ENCODE measurements at regions not wholly inside any gene's neighbourhood (a gene's known extent, or its start where the extent isn't known, plus 50 kb on each side); places are given as distances from the start of the nearest gene placed in this dataset.

DNA sequence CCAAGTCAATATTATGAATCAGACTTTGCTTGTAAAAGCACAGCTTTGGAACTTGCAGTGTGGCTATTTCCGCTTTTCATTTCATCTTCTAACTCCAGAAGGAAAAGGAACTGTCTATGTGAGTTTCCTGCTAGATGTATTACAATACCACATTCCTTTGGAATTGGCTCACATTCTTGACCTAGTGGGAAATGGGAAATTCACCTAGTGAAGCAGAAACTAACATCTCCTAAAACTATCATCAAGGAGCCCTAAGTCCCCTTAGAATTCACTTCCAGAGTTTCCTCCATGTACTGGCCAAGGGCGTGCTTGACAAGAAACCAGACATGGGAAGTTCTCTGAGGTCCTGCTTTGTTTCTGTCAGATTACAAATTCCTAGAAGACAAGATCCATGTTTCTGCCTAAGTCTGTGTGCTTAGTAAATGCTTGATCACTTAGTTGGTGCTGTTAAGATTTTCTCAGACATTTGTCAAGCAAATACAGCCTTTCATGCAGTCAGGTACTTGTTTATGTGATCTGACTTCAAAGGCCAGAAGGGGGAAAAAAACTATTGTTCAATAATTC, 275.7 kb upstream of the FN1 start:
- no peak for DNase-seq

DNA sequence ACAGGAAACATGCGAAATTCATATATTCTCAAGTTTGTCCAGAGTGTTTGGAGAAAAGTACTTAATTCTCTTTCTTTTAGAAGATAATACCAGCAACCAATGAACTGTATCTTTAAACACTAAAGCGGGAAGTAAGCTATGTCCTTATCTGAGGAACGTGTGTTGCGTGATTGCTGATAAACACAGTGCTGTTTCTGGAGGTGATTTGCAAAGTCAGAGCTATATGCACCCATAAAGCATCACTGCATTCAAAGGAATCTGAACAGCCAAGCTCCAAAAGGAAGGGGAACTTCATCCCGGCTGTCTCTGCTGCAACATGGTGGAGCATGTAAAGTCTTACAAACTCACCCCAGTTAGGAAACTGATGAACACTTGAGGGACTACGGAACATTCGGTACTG, 271.7 kb upstream of the FN1 start:
- DNase-seq = no peak

DNA sequence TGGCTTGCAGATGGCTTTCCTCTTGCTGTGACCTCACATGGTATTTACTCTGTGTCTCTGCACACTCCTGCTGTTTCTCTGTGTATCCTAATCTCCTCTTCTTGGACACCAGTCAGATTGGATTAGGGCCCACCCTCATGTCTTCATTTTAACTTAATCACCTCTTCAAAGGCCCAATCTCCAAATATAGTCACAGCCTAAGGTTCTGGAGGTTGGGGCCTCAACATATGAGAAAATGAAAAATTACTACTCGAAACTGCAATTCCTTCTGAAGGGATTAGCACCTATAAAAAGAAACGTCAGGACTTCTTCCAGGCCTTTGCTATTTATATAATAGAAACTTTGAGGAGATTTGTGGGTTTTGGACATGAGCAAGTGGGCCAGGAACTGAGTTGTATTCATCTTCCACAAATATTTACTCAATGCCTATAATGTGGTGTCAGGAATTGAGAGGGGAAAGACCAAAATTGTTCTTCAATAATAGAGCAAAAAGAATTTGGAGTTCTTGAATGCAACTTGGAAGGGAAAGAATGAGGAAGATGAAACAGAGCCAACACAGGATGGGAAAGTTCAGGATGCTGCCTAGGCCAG, 270.0 kb upstream of the FN1 start:
- no peak for DNase-seq

DNA sequence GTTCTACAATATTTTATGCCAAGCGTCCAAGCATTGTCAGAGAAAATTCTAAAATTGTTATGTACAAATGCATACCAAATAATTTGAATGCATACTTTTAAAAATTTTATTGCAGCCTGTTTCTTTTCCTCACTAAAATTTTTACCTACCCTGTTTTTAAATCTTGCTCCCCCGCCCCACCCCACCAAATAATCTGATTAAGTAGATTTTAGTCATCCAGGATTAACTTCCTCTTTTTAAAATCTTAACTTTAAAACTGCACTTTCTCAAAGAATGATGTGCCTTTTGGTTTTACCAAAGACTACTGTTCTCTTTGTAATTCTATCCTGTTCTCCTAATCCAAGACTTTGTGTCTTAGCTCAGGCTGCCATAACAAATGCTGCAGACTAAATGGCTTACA, 269.4 kb upstream of the FN1 start:
- DNase-seq = no peak

DNA sequence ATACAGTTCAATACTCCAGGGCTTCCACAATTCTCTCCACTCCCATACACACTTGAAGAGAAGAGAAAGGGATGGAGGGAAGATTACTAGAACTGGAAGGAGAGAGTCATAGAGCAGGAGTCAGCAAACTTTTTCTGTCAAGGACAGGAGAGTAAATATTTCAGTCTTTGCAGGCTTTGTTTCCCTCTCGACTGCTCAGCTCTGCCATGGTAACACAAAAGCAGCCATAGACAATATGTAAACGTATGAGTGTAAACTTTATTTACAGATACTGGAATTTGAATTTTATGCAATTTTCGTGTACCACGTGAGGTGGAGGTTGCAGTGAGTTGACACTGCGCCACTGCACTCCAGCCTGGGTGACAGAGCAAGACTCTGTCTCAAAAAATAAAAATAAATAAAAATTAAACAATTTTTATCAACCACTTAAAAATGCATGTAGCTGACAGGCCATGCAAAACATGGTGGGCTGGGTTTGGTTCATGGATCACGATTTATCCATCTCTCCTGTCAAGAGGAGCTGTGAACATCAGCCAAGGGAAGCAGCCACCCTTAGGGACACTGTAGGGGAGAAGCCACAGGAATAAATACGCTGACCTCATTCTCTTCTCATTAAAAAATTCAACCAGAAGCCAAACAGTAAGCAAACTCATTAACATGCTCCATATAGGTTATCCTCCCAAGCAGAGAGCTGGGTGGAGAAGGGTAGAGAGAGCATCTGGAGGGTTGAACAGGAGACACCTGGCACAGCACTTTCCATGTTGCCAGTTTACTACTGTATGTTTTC, 266.4 kb upstream of the FN1 start:
- no peak for DNase-seq

DNA sequence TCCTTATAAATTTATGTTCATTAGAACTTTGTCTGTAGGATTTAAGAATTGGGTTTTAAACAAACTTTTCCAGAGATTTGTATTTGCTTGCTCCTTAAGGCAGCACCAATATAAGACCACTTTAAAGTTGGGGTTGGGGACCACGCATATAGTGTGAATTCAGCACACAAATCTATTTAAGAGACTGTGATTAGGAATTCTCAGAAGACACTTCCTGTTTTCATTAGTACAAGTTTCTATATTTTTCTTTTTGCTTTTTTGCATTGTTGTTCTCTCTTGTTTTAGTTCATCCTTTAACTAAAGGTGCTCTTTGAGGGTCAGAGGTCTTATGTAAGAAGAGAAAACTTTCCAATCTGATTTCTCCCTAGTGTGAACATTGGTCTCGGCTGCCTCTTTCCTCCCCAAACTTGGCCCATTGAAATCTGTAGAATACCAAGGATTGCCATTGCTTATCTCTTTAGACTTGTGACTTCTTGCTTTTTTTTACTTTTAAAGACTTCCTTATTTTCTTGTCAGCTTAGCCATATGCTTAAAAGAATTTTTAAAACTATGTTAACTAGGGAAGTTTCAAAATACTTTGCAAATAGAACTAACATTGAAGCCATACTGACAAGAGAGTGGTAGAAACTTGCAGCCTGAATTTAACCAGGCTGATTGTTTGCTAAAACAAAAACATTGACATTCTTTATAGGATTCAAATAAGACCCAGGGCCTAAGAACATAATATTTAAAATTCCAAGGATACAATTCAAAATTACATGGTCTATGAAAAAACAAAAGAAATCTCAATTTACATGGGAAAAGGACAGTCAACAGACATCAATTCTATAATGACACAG, 264.1 kb upstream of the FN1 start:
- DNase-seq = no peak

DNA sequence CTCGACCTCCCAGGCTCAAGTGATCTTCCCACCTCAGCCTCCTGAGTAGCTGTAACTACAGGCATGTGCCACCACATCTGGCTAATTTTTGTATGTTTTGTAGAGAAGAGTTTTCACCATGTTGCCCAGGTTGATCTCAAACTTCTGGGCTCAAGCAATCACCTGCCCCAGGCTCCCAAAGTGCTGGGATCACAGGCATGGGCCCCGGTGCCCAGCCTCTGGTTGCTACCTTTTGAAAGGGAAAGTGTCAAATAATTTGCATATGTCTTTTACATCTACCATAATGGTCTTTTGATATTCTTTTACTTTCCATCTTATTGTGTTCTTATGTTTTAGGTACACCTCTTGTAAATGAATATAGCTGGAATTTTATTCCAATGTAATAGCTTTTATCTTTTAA, 263.1 kb upstream of the FN1 start:
- DNase-seq = no peak

DNA sequence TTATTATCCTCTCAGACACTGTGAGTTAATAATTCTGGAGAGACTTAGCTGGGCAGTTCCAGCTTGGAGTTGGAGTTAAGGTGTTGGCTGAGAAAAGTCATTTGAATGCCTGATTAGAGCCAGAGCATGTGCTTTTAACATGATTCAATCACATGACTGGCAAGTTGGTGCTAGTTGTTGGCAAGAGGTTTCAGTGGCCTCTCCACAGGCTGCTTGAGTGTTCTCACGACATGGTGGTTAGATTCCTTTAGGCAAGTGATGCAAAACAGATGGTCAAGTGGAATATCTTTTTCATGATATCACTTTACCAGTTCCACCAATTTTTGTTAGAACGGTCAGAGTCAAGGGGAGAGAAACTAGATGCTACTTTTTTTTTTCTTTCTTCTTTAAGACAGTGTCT, 262.7 kb upstream of the FN1 start:
- no peak for DNase-seq

DNA sequence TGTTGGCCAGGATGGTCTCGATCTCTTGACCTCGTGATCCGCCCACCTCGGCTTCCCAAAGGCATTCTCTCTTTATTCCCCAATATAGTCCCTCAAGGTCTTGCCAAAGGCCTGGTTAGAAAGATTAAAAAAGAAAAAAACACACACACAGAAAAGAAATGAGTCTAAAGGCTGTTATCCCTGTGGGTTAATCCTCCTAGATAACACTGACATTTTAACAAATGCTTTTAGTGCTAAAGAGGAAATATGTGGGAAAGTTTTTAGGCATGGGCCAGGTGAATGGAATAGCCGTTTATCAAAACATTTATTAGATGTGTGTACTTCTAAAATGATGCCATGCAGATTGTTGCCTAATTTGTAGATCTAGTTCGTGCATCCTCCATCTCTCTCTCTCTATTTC, 261.6 kb upstream of the FN1 start:
- no peak for DNase-seq

DNA sequence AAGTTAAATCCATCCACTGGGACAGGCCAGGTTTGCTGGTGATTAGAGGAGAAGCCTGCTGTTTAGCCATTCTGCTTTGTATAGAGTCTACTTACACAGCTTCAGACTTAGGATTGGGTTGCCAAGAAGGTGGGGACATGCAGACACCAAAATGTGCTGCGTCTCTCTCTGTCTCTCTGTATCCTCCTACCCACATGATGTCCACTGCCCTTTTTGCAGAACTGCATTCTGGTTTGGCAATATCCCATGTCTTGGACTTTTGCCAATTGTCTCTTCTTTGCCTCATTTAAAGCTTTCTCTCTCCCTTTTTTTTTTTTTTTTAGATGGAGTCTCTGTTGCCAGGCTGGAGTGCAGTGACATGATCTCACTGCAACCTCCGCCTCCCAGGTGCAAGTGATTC, 261.1 kb upstream of the FN1 start:
- no peak for DNase-seq

DNA sequence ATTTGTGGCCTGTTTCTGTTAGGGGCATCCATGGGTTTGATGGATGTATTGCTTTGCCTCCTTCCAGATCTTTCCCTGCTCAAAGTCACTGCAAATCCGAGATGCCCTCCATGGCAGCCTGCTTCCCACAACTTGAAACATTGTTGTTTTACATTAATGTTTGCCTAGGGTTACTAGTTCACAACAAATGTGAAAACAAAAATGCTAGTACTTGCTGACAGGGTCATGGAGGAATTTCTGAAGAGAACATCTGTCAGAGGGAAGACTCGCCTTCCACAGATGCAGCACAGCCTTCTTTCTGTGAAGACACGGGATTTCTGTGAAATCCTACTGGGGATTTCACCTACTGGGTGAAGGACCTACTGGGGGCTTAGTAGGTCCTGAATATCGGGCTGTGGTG, 260.0 kb upstream of the FN1 start:
- no peak for DNase-seq

DNA sequence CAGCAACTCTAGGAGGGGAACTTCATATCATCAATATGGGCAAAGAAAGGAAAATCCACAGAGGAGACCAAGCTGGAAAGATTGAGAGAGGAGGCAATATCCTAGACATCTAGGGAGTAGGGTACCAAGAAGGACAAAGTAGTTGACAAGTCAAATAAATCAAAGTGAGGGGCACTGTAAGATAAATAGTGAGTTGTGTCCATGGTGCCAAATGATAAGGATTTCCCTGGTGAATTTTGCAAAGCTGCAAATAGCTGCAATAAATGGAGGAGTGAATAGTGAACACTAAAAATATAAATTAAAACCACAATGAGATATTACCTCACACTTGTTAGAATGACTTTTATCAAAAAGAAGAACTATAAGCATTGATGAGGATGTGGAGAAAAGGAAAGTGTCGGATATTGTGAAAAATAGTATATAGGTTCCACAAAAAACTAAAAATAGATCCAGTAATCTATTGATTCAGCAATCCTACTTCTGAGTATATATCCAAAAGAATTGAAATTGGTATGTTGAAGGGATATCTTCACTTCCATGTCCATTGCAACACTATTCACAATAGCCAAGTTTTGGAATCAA, 258.2 kb upstream of the FN1 start:
- DNase-seq = no peak

DNA sequence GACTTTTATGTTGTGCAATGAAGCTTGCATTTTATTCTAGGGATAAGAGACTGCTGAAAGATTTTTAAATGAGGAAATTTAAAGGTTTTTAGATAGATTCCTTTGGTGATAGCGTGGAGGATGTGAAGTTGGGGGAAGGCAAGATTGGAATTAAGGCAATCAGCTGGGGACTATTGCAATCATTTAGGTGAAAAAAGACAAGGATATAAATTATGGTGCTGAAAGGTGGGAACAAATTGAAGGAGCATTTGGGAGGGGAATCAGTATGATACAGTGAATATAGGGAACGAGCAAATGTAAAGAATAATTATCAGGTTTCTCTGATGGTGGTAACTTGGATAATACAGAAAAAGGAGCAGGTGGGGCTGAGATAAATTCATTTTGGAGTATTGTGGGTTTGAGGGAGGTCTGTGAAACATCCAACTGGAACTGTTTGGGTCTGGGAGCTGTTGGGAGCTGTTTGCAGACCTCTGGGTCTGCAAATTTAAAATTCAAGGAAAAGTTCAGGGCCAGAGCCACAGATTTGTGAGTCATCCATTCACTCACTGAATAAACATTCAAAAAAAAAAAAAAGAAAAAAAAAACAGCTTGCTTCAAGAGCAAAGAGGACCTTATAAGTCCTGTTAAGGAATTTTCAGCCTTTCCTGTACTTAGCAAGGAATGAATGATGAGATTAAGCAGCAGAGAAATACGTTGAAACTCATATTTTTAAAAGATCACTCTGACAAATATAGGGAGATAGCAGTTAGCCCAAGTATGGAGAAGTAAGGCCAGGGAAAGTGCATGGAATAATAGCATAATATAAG, 257.5 kb upstream of the FN1 start:
- no peak for DNase-seq

DNA sequence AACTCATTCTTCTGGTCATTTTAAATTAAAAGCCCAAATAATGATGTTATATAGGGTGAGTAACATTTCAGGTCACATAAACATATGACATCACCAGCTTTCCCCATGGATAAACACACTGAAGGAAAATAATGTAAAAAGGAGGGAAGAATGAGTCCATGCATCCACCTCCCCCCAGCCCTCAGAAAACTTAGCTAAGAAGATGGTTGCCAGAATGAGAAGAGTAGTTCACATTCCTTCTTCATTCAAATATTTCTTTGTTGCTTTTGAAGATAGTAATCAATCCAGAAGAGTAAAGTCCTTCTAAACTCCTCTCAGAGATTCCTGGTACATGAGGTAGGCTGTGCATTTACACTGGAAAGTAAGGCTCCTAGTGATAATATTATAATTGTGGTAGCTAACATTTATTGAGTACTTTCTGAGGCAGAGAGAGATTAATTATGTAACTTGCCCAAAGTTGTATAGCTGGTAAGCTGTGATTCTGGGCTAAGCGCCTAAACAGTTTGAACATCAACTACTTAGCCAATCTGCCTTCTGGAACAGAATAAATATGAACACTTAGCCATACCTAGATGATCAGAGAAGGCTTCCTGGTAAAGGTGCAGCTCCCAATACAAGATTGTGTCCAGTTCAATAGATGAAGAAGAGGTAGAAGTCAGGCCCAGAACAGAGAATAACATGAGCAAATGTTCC, 256.7 kb upstream of the FN1 start:
- no peak for DNase-seq

DNA sequence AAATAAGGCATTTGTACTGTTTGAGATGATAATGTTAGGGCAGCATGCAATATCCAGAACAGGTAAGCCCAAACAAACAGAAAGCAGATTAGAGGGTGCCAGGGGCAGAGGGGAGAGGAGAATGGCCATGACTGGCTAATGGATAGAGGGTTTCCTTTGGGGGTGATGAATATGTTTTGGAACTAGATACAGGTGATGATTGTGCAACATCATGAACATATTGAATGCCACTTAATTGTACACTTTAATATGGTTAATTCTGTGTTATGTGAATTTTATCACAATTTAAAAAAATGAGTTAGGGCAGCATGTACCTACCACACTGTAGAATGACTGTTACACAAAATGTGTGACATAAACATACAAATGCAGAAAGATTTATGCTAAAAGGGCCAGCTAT, 255.5 kb upstream of the FN1 start:
- DNase-seq = no peak

DNA sequence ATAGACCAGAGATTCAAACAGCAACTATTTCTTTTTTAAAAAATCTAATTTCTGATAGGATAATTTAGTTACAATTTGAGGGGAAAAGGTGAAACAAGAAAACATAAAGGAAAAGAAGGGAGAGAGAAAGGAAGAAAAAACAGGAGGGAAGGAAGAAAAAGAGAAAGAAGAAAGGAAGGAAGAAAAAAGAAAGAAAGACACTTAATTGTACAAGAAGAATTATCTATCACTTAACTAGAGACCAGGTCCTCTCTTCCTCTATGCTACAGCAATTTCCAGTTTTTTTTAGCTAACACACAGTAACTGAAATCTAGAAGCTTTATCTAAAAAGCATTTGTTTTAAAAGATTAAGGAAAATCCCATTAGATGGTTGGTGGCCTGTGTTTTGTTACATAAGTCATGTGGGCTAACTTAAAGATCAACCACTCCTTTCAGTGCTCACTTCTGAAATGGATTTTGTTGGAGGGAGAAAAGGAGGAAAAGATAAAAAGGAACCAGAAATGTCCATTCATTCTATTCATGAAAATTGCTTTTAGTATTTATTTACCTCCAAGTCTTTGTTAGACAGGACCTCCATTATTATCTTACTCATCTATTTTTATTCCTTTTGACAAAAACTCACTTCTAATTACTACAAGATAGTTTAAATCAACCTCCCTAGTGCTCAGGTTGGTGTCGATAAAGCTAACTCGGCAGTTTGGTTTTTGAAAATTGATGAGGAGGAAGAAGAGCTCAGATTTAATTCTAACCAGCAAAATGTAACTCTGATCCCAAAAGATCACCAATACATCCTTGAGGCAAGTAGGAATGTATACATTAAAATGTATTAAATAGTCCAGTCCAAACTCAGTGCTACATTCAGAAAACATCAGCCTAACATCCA, 251.5 kb upstream of the FN1 start:
- DNase-seq = no peak

DNA sequence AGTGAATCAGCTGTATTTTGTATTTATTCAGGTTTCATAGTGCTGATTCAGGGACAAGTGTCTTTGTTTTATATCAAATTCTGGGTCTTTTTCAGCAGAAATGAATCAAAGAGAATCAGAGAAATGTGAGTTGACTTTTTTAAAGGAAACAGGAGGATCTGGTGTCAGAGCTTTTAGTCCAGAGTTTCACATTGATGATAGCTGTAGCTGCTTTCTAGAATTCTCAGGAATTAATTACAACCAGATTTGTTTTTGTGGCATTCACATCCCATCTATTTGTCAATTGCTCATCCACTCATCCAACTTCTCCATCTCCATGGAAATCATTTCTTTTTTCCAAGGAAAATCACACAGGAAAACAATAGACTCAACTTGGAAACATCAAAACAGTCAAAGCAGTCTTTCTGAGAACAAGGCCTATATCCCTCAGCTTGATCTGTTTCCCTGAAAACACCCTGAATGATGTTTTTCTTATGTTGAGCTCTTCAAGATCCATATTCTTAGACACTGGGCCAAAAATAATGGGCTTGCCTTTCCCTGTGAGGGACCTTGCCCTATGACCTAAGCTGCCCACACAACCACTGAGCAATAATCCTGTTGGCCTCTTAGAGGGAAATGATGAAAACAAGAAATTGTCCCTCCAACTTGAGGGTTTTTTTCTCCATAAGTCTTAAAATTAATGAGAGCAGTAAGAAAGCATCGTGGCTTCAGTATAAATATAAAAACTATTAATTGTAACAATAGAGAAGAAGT, 249.5 kb upstream of the FN1 start:
- DNase-seq = no peak

DNA sequence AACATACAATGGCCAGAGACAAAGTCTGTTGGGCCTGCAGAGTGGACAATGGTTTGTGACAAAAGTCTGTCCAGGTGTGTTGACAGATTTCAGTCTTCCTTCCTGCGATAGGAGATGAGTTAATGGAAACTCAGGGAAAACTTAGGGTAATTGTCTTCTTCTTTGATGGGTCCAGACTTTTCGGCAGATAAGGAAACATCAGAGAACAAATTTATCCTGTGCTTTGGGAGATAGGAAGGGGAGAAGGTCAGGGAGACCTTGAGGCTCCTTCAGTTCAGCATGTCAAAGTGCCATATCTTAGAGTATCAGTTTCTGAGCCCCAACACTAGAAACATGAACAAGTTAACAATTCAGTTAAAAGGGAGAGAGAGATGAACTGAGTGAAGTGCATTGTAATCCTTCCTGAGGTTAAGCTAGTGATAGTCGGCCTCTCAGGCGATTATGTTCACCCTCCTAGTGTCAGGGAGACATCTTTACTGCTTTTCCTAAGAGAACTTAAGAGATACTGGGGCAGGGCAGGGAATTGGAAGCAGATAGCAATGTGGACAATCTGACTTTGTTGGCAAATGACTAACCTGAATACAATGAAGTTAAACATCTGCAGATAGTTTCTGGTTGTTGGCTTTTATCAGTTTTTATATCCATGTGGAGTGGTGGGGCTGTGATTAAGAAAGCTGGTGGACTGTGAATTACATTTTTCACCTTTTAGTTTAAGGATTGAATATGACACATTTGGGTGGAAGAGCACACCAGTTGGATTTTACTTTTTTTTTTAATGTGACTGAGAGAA, 248.8 kb upstream of the FN1 start:
- DNase-seq = no peak

DNA sequence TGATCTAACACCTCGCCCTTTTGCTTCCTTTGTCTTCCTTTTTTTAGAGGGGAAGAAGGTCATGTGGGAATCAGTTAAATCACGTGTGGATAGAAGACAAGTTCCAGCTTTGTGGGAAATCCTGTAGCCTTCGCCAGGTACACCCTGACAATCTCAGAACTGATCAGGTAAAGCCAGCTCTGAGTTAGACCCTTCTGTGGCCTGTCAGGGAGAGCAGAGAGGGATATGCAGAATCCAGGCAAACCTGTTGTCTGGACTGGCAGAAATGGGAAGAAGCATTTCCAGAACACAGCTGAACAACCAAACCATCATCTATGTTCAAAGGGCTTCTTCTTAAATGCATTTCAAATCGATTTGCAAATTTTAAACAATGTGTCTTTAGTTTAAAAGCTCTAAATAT, 247.4 kb upstream of the FN1 start:
- no peak for DNase-seq
